HepG2 (cell line): ENCODE measurements at regions not wholly inside any gene's neighbourhood (a gene's known extent, or its start where the extent isn't known, plus 50 kb on each side); places are given as distances from the start of the nearest gene placed in this dataset.

Experiments used
- FOSL2 ChIP-seq: sonication (generic); formaldehyde crosslinking; IDR thresholded peaks from 2 replicates; pipeline ENCODE4 v1.4.0; 2020; ENCODE audit warnings: missing genetic modification reagents
- HMGXB4 ChIP-seq, 2 experiments: sonication (generic) in 1 of 2; formaldehyde crosslinking in 1 of 2; IDR thresholded peaks; 2 replicates each; pipeline versions ENCODE4 v1.4.0 to v1.6.1; 2018 to 2020; ENCODE audit warnings: missing genetic modification reagents in 2 of 2, borderline replicate concordance in 1 of 2, low read depth in 1 of 2, mild to moderate bottlenecking in 1 of 2, missing biosample characterization in 1 of 2
- MAFF ChIP-seq: IDR thresholded peaks from 2 replicates; pipeline ENCODE4 v1.6.1; 2011; ENCODE audit warnings: low read depth, low read length, improper control_type of control experiment
- PRDM15 ChIP-seq: sonication (generic); formaldehyde crosslinking; IDR thresholded peaks from 2 replicates; pipeline ENCODE4 v1.4.0; 2020; ENCODE audit warnings: missing genetic modification reagents
- ZNF687 ChIP-seq: sonication (generic); formaldehyde crosslinking; IDR thresholded peaks from 2 replicates; pipeline ENCODE4 v1.5.1; 2020; ENCODE audit warnings: mild to moderate bottlenecking, missing genetic modification reagents, moderate library complexity

GRCh38 chr3:188037965-188038581 is 115.9 kb upstream of the LPP start (continued):
- peak in 1 of 2 experiments; percentile 14; a peak in 1 of 4 replicates for TF ChIP-seq HMGXB4 (CRISPR knock-in tag; IDR thresholded peaks at IDR 0.05; ENCODE audit: borderline replicate concordance in 1 of 2, low read depth in 1 of 2)
- TF ChIP-seq PRDM15 = no peak
- peak; percentile 86 for TF ChIP-seq FOSL2 (CRISPR knock-in tag)
- no peak for TF ChIP-seq MAFF
- peak; percentile 19; the same call in 1 of the 2 replicates for TF ChIP-seq ZNF687 (CRISPR knock-in tag)
- TF ChIP-seq, all 625 proteins: peak for 8
